ENCODE measurements at regions not wholly inside any gene's neighbourhood (a gene's known extent, or its start where the extent isn't known, plus 50 kb on each side); places are given as distances from the start of the nearest gene placed in this dataset.

GRCh38 chr10:43708262-43708661 is 59.6 kb upstream of the ZNF32 start (continued):
- TF ChIP-seq CTCF (IDR thresholded peaks at IDR 0.05; ENCODE audit: control extremely low read depth in 1 of 3, insufficient read depth in 1 of 3, low read depth in 1 of 3, low read length in 3 of 3) (no peak), CREB1 (IDR thresholded peaks at IDR 0.05) (no peak), CTBP2 (IDR thresholded peaks at IDR 0.05; ENCODE audit: borderline replicate concordance, insufficient read depth, insufficient read length, low read length) (no peak), SRF (IDR thresholded peaks at IDR 0.05; ENCODE audit: low read depth, low read length) (no peak), POU5F1 (IDR thresholded peaks at IDR 0.05; ENCODE audit: low read depth, low read length) (no peak)

All from H1 (cell line).